ENCODE measurements at regions not wholly inside any gene's neighbourhood (a gene's known extent, or its start where the extent isn't known, plus 50 kb on each side); places are given as distances from the start of the nearest gene placed in this dataset.

DNA sequence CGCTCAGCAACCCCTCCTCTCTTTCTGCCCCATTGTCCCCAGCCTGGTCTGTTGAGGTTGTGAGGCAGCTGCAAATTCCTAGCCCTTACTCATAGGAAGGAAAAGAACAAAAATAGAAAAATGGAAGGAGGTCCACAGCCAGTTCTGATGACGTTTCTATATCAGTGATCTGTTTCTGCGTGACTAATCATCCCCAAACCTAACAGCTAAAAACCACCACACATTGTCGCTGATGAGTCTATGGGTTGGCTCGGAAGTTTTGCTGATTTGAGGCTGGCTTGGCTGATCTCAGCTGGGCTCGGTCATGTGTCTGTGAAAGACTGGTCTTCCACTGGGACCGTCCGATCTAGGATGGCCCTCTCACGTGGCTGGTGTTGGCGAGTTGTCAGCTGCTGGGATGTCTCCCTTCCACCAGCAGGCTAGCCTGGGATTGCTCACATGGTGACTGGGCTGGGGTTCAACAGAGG, 200.6 kb upstream of the ZNF618 start:
- H3K9me3 ChIP-seq, result no peaks in the 10 kb centered on the region
- no peaks in the 10 kb centered on the region for H3K36me3 ChIP-seq
- H3K27ac ChIP-seq, result no peak overlapping the region
- TF ChIP-seq, protein P1, sequence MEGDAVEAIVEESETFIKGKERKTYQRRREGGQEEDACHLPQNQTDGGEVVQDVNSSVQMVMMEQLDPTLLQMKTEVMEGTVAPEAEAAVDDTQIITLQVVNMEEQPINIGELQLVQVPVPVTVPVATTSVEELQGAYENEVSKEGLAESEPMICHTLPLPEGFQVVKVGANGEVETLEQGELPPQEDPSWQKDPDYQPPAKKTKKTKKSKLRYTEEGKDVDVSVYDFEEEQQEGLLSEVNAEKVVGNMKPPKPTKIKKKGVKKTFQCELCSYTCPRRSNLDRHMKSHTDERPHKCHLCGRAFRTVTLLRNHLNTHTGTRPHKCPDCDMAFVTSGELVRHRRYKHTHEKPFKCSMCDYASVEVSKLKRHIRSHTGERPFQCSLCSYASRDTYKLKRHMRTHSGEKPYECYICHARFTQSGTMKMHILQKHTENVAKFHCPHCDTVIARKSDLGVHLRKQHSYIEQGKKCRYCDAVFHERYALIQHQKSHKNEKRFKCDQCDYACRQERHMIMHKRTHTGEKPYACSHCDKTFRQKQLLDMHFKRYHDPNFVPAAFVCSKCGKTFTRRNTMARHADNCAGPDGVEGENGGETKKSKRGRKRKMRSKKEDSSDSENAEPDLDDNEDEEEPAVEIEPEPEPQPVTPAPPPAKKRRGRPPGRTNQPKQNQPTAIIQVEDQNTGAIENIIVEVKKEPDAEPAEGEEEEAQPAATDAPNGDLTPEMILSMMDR (IDR thresholded peaks at IDR 0.05), result no peak
- H3K27me3 ChIP-seq, result peaks cover 9% of the 10 kb centered on the region
- no peaks in the 10 kb centered on the region for H3K4me1 ChIP-seq (ENCODE audit: control insufficient read depth in 1 of 2, insufficient read depth in 1 of 2, low read depth in 1 of 2, low read length in 1 of 2)
- H3K4me3 ChIP-seq (ENCODE audit: low read depth in 1 of 2, low read length in 1 of 2), result no peak overlapping the region

DNA sequence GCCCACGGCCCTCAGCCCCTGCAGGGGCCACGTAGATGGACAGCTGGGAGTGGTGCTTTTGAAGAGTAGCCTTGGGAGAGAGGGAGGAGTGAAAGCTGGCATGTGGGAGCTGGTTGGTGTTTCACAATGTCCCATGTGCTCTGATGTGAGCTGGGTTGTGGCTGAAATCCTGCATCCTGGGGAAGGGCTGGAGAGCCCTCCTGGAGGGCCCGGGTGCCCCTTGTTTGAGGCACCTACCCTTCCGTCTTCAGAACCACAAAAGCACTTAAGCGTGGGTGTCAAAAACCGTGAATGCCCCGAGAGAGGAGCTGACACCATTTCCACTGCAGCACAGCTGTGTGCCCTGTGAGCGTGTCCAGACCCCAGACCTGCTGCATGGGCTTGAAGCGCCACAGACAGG, 199.1 kb upstream of the ZNF618 start:
- Histone ChIP-seq H3K4me1 (ENCODE audit: control insufficient read depth in 1 of 2, insufficient read depth in 1 of 2, low read depth in 1 of 2, low read length in 1 of 2) (peaks cover 3 to 6% of the 10 kb centered on the region in 2 experiments), H3K36me3 (no peaks in the 10 kb centered on the region), H3K27ac (no peak overlapping the region), H3K9me3 (no peaks in the 10 kb centered on the region), H3K27me3 (peaks cover 9% of the 10 kb centered on the region), H3K4me3 (ENCODE audit: low read depth in 1 of 2, low read length in 1 of 2) (no peak overlapping the region)
- TF ChIP-seq, protein P1 (IDR thresholded peaks at IDR 0.05), result no peak

DNA sequence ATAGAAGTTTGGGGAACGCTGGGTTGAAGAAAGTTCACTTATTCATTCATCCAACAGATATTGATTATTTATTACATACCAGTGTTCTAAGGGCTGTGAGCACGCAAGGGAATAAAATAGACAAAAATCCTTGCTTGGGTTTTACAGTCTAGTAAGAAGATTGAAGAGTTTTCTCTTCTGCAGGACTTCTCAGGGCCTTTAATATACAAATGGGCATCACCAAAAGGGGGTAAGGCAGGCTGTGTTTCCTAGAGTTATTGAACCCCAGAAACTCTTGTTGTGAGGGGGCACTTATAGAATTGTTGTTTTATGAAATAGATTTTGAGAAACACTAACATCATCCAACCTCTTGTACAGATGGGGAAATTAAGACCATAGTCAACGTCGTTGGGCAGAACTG, 198.5 kb upstream of the ZNF618 start:
- Histone ChIP-seq H3K9me3 (no peaks in the 10 kb centered on the region), H3K27me3 (peaks cover 9% of the 10 kb centered on the region), H3K27ac (no peak overlapping the region), H3K4me1 (ENCODE audit: control insufficient read depth in 1 of 2, insufficient read depth in 1 of 2, low read depth in 1 of 2, low read length in 1 of 2) (peaks cover 8 to 11% of the 10 kb centered on the region in 2 experiments), H3K36me3 (no peaks in the 10 kb centered on the region), H3K4me3 (ENCODE audit: low read depth in 1 of 2, low read length in 1 of 2) (no peak overlapping the region)
- TF ChIP-seq, protein P1 (IDR thresholded peaks at IDR 0.05), result no peak

DNA sequence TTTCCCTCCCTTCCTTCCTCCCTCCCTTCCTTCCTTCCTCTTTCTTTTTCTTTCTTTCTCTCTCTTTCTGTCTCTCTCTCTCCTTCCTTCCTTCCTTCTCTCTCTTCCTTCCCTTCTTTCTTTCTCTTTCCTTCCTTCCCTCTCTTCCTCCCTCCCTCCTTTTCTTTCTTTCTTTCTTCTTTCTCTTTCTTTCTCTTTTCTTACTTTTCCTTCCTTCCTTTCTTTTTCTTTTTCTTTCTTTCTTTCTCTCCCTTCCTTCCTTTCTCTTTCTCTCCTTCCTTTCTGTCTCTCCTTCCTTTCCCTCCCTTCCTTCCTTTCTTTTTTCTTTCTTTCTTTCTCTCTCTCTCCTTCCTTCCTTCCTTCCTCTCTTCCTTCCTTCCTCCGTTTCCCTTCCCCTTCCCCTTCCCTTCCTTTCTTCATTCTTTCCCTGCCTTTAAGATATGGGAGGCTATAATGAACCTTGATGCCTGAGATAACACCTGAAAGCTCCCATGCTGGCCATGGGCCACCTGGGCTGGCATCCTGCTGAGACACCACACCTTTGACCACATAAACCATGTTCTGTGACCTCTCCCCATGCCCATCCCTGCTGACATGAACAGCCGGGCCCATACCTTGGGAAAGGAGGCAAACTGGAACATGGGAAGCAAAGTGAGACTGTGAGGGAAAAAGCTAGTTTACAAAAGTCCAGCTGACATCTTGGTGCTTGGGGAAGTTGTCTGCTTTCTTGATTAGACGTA, 197.8 kb upstream of the ZNF618 start:
- H3K4me3 ChIP-seq (ENCODE audit: low read depth in 1 of 2, low read length in 1 of 2), result no peak overlapping the region
- H3K4me1 ChIP-seq (ENCODE audit: control insufficient read depth in 1 of 2, insufficient read depth in 1 of 2, low read depth in 1 of 2, low read length in 1 of 2), result peaks cover 15% of the 10 kb centered on the region in 2 experiments
- H3K36me3 ChIP-seq, result no peaks in the 10 kb centered on the region
- TF ChIP-seq, protein P1 (IDR thresholded peaks at IDR 0.05), result no peak
- H3K27me3 ChIP-seq, result peaks cover 9% of the 10 kb centered on the region
- H3K27ac ChIP-seq, result no peak overlapping the region
- H3K9me3 ChIP-seq, result no peaks in the 10 kb centered on the region

DNA sequence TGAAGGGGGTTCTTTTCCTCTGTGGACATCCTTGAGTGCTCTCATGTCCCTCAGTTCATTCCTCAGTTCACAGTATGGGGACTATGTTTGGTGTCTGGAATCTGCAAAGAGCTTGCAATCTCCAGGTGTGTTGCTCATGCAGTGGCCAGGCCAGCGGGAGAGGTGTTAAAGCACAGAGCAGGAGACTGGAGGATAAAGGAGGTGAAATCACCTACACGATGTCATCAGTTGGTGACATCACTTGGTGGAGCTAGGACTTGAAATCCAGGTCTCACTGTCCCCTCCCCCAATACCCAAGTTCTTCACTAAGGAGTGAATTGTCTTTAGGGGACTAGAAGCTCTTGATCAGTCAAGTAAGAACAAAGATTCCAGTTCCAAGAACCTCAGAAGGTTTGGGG, 197.3 kb upstream of the ZNF618 start:
- H3K36me3 ChIP-seq, result no peaks in the 10 kb centered on the region
- no peak overlapping the region for H3K4me3 ChIP-seq (ENCODE audit: low read depth in 1 of 2, low read length in 1 of 2)
- no peaks in the 10 kb centered on the region for H3K9me3 ChIP-seq
- TF ChIP-seq, protein P1 (IDR thresholded peaks at IDR 0.05), result no peak
- H3K27ac ChIP-seq, result no peak overlapping the region
- H3K4me1 ChIP-seq (ENCODE audit: control insufficient read depth in 1 of 2, insufficient read depth in 1 of 2, low read depth in 1 of 2, low read length in 1 of 2), result peaks cover 20 to 21% of the 10 kb centered on the region in 2 experiments
- H3K27me3 ChIP-seq, result peaks cover 9% of the 10 kb centered on the region

Measured in neutrophil (primary cell).